ENCODE measurements at regions not wholly inside any gene's neighbourhood (a gene's known extent, or its start where the extent isn't known, plus 50 kb on each side); places are given as distances from the start of the nearest gene placed in this dataset.
"Not testable (repeated sequence)": the region's sequence is repeated elsewhere in the genome, so short reads cannot be mapped to it uniquely, and the experiment has no call there.

- TF ChIP-seq POLR2AphosphoS5 (IDR thresholded peaks at IDR 0.05) (no peak), EP300 (IDR thresholded peaks at IDR 0.05) (no peak)
- Histone ChIP-seq H3K27me3 (no peaks in the 10 kb centered on the region), H3K4me1 (no peaks in the 10 kb centered on the region), H3K4me3 (no peak overlapping the region), H3K36me3 (no peaks in the 10 kb centered on the region), H3K27ac (no peak overlapping the region), H3K9me3 (peaks cover 0 to 6% (median 2%) of the 10 kb centered on the region in 4 donors)
- 45 to 63% (median 61%) methylated on average over 3 of the region's 3 CpGs for WGBS, 5 donors
- intact Hi-C loops (cut with DNase I; ENCODE audit: low total_unique reads), result no loop called here
- DNase-seq, result peak in 1 of 2 donors; percentile 3
Observed at GRCh38 chrX:128408842-128409241, 356.6 kb upstream of the ACTRT1 start.

GRCh38 chrX:128396601-128397000 lies 344.4 kb upstream of the ACTRT1 start:
- TF ChIP-seq EP300 (IDR thresholded peaks at IDR 0.05) (no peak), CTCF (IDR thresholded peaks at IDR 0.05) (no peak), POLR2AphosphoS5 (IDR thresholded peaks at IDR 0.05) (no peak), POLR2A (IDR thresholded peaks at IDR 0.05) (no peak)
- Histone ChIP-seq H3K36me3 (no peaks in the 10 kb centered on the region), H3K27ac (no peak overlapping the region), H3K4me3 (no peak overlapping the region), H3K27me3 (no peaks in the 10 kb centered on the region), H3K4me1 (no peaks in the 10 kb centered on the region), H3K9me3 (no peaks in the 10 kb centered on the region)
- intact Hi-C loops (cut with DNase I; ENCODE audit: low total_unique reads), result no loop called here
- no peak for DNase-seq
- 23 to 37% (median 28%) methylated on average over 3 of the region's 3 CpGs for WGBS, 5 donors

- H3K27me3 ChIP-seq; H3K27ac ChIP-seq; H3K4me3 ChIP-seq; intact Hi-C loops (cut with DNase I; ENCODE audit: low total_unique reads); DNase-seq; H3K4me1 ChIP-seq; H3K9me3 ChIP-seq; H3K36me3 ChIP-seq: not testable (repeated sequence)
- WGBS, 5 donors, result 61 to 81% (median 76%) methylated on average over 2 to 3 of the region's 3 CpGs
Observed at GRCh38 chrX:128383846-128384245, 331.6 kb upstream of the ACTRT1 start.

GRCh38 chrX:128365492-128365891 lies 313.3 kb upstream of the ACTRT1 start:
- H3K4me1 ChIP-seq, result no peaks in the 10 kb centered on the region
- H3K4me3 ChIP-seq, result no peak overlapping the region
- no peaks in the 10 kb centered on the region for H3K27me3 ChIP-seq
- no peak for DNase-seq
- TF ChIP-seq POLR2AphosphoS5 (IDR thresholded peaks at IDR 0.05), result no peak
- no peak for TF ChIP-seq CTCF (IDR thresholded peaks at IDR 0.05)
- TF ChIP-seq EP300 (IDR thresholded peaks at IDR 0.05), result no peak
- no peak for TF ChIP-seq POLR2A (IDR thresholded peaks at IDR 0.05)
- H3K36me3 ChIP-seq, result no peaks in the 10 kb centered on the region
- 68 to 94% (median 76%) methylated on average over 3 of the region's 3 CpGs for WGBS, 5 donors
- intact Hi-C loops (cut with DNase I; ENCODE audit: low total_unique reads), result no loop called here
- no peak overlapping the region for H3K27ac ChIP-seq
- no peaks in the 10 kb centered on the region for H3K9me3 ChIP-seq

- intact Hi-C loops (cut with DNase I; ENCODE audit: low total_unique reads), result no loop called here
- Histone ChIP-seq H3K4me3 (no peak overlapping the region), H3K27ac (no peak overlapping the region), H3K27me3 (no peaks in the 10 kb centered on the region), H3K9me3 (peaks cover 0 to 8% (median 0%) of the 10 kb centered on the region in 4 donors), H3K36me3 (no peaks in the 10 kb centered on the region), H3K4me1 (no peaks in the 10 kb centered on the region)
- no peak for TF ChIP-seq POLR2A (IDR thresholded peaks at IDR 0.05)
- no peak for TF ChIP-seq POLR2AphosphoS5 (IDR thresholded peaks at IDR 0.05)
- no peak for TF ChIP-seq CTCF (IDR thresholded peaks at IDR 0.05)
- no peak for TF ChIP-seq EP300 (IDR thresholded peaks at IDR 0.05)
- WGBS, 5 donors, result 58 to 88% (median 78%) methylated on average over 1 of the region's 1 CpG
- DNase-seq, result no peak
Observed at GRCh38 chrX:128335671-128336070, 283.5 kb upstream of the ACTRT1 start.

Measured in stomach (tissue), 8 donors.